Naive B cell (primary cell): ENCODE measurements at regions not wholly inside any gene's neighbourhood (a gene's known extent, or its start where the extent isn't known, plus 50 kb on each side); places are given as distances from the start of the nearest gene placed in this dataset.
"Not testable (repeated sequence)": the region's sequence is repeated elsewhere in the genome, so short reads cannot be mapped to it uniquely, and the experiment has no call there.

Experiments
- ATAC-seq, 2 donors: fragments of 150-1000 bp; cut with Tn5 transposase; 2 replicates each; pipeline ENCODE4 v1.10.0; 2021; ENCODE audit warnings: low read depth in 2 of 2, mild to moderate bottlenecking in 2 of 2, moderate library complexity in 2 of 2
- DNase-seq: peaks from one replicate; pipeline ENCODE4 v3.0.0; 2022
- H3K27ac Mint-ChIP-seq, 6 donors: one replicate each; pipeline ENCODE4 v1.8.0; 2020 to 2022; ENCODE audit warnings: mild to moderate bottlenecking in 6 of 6, mixed read lengths in 6 of 6, moderate library complexity in 5 of 6, inconsistent platforms in 2 of 6
- H3K27me3 Mint-ChIP-seq, 3 donors: one replicate each; pipeline ENCODE4 v1.8.0; 2021 to 2022; ENCODE audit warnings: mixed read lengths in 3 of 3, mild to moderate bottlenecking in 1 of 3
- H3K36me3 Mint-ChIP-seq, 2 donors: one replicate each; pipeline ENCODE4 v1.8.0; 2020 to 2022; ENCODE audit warnings: mixed read lengths in 2 of 2, inconsistent platforms in 1 of 2, mild to moderate bottlenecking in 1 of 2
- H3K4me1 Mint-ChIP-seq, 3 donors: one replicate each; pipeline ENCODE4 v1.8.0; 2020 to 2022; ENCODE audit warnings: mixed read lengths in 3 of 3, inconsistent platforms in 1 of 3, mild to moderate bottlenecking in 1 of 3, moderate library complexity in 1 of 3
- H3K4me3 Mint-ChIP-seq, 8 donors: one replicate each; pipeline ENCODE4 v1.8.0; 2020 to 2022; ENCODE audit warnings: mild to moderate bottlenecking in 8 of 8, mixed read lengths in 8 of 8, moderate library complexity in 8 of 8, inconsistent platforms in 2 of 8
- H3K9me3 Mint-ChIP-seq, 7 donors: one replicate each; pipeline ENCODE4 v1.8.0; 2020 to 2022; ENCODE audit warnings: mixed read lengths in 7 of 7, mild to moderate bottlenecking in 5 of 7, inconsistent platforms in 2 of 7, moderate library complexity in 1 of 7

DNA sequence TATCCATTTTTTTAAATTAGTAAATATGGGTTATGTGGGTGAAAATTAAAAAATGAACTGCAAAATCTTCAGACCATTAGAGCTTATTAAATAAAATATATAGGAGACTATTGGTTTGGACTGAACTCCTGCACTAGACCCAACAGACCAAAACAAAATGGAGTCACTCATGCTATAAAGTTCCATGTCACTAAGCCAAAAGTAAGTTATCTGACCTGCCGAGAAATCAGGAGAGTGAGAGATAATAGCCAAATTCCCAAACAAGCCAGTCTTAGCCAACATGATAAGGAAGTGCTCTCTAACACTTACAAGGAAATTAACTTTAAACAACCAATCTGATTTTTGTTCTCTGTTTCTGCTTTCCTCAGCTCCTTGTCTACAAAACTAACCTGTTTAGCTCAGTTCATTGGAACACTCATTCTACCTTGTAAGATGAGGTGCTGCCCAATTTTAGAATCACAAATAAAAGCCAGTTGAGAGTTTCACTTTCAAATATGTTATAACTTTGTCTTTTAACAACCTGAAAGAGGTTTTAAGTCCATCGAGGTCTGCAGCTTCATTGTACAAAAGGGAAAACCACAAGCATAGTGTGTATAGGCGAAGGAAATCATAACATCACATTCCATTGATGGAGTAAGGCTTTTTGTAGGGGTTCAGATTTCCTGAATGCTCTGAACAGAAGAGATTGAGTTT lies 220.5 kb downstream of the TENT5A start:
- no peak for ATAC-seq
- Mint-ChIP-seq H3K9me3 (peaks cover 0 to 4% (median 1%) of the 10 kb centered on the region in 7 donors), H3K27ac (no peak overlapping the region), H3K36me3 (no peaks in the 10 kb centered on the region), H3K27me3 (no peaks in the 10 kb centered on the region), H3K4me3 (no peak overlapping the region), H3K4me1 (no peaks in the 10 kb centered on the region)
- DNase-seq = no peak

DNA sequence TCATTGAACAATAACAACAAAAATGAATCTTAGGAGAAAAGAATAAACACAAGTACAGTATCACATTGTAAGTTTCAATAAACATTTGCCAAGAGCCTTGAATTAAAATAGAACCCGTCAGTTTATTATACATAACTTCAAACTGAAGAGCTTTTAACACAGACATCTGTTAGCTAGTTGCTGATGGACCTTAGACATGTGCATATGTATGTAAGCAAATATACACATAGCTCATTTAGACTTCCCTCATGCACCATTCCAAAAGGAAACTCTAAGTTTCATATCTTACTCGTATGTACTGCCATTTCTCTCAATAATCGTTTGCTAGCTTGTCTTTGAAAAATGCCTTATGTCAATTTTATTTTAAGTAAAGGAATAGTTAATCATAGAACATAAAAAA lies 235.0 kb downstream of the TENT5A start:
- peaks cover 0 to 4% (median 0%) of the 10 kb centered on the region in 7 donors for H3K9me3 Mint-ChIP-seq
- no peak for DNase-seq
- H3K27me3 Mint-ChIP-seq = no peaks in the 10 kb centered on the region
- H3K4me3 Mint-ChIP-seq = no peak overlapping the region
- no peaks in the 10 kb centered on the region for H3K36me3 Mint-ChIP-seq
- no peak for ATAC-seq
- H3K27ac Mint-ChIP-seq = no peak overlapping the region
- H3K4me1 Mint-ChIP-seq = no peaks in the 10 kb centered on the region

DNA sequence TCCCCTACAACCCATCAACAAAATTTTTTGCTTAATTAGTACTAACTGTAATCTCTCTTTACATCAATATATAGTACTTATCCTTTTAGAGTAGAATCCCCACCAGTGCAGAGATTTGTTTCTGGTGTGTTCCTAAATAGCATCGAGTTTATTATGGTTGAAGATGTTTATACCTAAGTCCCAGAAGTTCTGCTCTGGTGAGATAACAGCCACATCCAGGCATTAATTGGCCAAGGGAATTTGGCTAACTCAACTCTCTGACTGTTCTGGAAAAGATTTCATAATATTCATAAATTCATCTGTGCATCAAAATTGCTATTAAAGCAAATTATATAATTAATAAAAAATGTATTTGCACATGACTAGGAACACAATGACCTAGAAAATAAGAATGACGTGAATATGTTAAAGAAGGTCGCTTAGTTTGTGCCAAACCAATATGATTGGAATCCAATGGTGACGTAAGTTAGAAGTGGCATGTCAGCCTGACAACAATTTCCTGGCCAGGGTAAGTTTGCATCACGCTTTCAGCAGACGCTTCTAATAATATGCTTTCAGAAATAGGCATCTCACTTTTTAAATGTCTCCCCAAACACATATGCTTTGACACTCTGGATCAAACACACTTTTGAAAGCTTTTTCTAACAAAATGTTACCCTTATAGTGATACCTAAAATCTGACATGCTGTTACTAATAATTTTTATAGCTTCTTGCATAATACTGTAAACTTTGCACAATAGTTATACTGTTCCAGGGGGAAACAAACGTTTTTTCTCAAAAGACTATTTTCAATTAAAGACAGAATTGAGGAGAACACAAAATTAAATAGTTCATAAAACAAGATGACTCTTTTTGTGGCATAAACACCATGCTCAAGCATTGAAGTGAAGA lies 236.7 kb downstream of the TENT5A start:
- no peaks in the 10 kb centered on the region for H3K4me1 Mint-ChIP-seq
- DNase-seq (no peak), ATAC-seq (no peak)
- no peak overlapping the region for H3K4me3 Mint-ChIP-seq
- H3K27me3 Mint-ChIP-seq = no peaks in the 10 kb centered on the region
- no peak overlapping the region for H3K27ac Mint-ChIP-seq
- H3K9me3 Mint-ChIP-seq = peaks cover 0 to 4% (median 0%) of the 10 kb centered on the region in 7 donors
- no peaks in the 10 kb centered on the region for H3K36me3 Mint-ChIP-seq

DNA sequence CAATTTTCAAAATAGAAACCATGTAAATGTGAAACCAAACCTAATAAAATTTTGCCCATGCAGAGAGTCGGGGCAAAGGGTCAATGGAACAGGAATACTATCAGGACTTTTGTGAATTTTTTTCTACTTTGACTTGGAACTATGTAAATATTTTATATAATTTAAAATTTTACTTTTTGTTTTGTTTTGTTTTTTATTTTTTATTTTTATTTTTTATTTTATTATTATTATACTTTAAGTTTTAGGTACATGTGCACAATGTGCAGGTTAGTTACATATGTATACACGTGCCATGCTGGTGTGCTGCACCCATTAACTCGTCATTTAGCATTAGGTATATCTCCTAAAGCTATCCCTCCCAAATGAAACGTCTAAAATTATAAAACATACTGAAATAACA lies 238.3 kb downstream of the TENT5A start:
- H3K9me3 Mint-ChIP-seq, H3K27ac Mint-ChIP-seq, DNase-seq, ATAC-seq, H3K36me3 Mint-ChIP-seq, H3K4me3 Mint-ChIP-seq, H3K27me3 Mint-ChIP-seq, H3K4me1 Mint-ChIP-seq: not testable (repeated sequence)

DNA sequence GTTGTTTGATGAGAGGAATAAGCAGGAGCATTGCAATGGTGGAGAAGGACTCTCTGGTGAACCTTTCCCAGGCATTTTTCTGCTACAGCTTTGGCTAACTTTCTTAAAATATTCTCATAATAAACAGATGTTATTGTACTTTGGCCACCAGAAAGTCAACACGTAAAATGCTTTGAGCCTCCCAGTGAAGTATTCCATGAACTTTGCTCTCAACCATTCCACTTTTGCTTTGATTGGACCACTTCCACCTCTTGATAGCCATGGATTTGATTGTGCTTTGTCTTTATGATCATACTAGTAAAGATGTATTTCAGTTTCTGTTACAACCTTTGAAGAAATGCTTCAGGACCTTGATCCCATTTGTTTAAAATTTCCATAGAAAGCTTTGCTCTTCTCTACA lies 241.1 kb downstream of the TENT5A start:
- Mint-ChIP-seq H3K9me3 (peaks cover 0 to 12% (median 1%) of the 10 kb centered on the region in 7 donors), H3K4me1 (no peaks in the 10 kb centered on the region), H3K36me3 (no peaks in the 10 kb centered on the region), H3K27me3 (no peaks in the 10 kb centered on the region), H3K4me3 (no peak overlapping the region), H3K27ac (no peak overlapping the region)
- no peak for DNase-seq
- no peak for ATAC-seq

DNA sequence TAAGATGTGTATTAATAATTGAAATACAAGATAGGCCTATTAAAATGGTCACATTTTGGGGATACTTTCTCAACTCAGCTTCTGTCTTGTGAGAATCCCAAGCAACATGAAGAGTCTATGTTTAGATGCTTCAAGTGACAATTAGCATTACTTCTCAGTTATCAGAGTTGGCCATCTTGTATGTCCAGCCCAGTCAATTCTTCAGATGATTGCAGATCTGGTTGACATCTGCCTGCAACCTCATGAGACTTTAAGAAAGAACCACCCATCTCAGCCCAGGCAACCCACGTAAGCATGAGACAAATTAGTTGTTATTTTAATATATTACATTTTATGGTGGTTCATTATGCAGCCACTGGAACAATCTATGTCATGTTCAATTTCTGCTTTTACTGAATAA lies 256.5 kb downstream of the TENT5A start:
- Mint-ChIP-seq H3K4me3 (no peak overlapping the region), H3K36me3 (peaks cover 0 to 7% of the 10 kb centered on the region in 2 donors), H3K4me1 (no peaks in the 10 kb centered on the region), H3K27me3 (no peaks in the 10 kb centered on the region), H3K9me3 (peaks cover 7 to 24% (median 9%) of the 10 kb centered on the region in 7 donors), H3K27ac (no peak overlapping the region)
- no peak for ATAC-seq
- no peak for DNase-seq

DNA sequence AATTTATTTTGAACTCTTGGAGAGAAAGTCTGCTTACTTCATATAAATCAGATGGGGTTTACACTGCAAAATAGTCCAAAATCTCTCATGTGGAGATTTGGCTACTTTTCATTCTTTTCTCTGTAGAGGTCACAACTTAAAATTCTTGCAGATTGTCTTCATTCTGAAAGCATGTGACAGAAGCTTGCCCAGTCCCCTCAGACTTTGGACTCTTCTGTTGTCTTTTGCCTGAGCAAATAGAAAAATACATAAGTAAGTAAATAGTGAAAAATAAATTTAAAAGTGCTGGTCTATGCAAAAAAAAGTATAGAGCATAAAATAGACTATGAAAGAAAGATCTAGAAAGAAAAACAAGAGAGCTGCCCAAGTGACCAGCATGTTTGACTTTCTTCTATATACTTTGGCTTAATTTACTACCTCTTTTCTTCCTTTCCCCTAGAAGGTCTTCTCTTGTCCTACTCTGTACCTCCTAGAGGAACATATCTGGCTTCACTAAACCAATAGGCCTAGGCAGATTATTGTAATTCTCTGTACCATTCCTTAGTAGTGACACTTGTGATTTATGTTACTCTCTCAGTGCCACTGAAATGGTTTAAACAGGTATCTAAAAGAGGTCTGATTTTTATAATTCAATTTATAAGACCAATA lies 260.9 kb downstream of the TENT5A start:
- Mint-ChIP-seq H3K9me3 (peaks cover 0 to 3% (median 0%) of the 10 kb centered on the region in 7 donors), H3K27me3 (no peaks in the 10 kb centered on the region), H3K4me1 (no peaks in the 10 kb centered on the region), H3K36me3 (no peaks in the 10 kb centered on the region), H3K4me3 (no peak overlapping the region), H3K27ac (no peak overlapping the region)
- ATAC-seq (no peak), DNase-seq (no peak)

DNA sequence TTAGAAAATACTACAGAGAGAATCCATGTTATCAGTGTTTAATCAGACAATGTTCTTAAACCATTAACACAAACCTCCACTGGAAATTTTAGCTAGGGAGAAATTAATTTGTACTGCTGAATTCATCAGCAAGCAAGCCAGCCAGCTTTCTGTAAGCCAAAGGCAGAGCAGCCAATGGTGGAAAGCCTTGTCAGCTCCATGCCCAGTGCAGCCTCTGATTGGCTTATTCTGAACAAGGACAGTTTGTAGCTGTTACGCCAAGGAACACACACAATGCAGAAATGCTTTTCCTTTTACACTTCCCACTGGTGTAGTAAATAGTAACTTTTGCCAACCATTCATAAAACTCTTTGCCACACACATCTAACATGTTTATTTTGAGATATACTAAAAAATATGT lies 265.0 kb downstream of the TENT5A start:
- Mint-ChIP-seq H3K36me3 (no peaks in the 10 kb centered on the region), H3K4me1 (no peaks in the 10 kb centered on the region), H3K4me3 (no peak overlapping the region), H3K27ac (no peak overlapping the region), H3K9me3 (peaks cover 0 to 1% (median 0%) of the 10 kb centered on the region in 7 donors), H3K27me3 (no peaks in the 10 kb centered on the region)
- DNase-seq (no peak), ATAC-seq (no peak)

DNA sequence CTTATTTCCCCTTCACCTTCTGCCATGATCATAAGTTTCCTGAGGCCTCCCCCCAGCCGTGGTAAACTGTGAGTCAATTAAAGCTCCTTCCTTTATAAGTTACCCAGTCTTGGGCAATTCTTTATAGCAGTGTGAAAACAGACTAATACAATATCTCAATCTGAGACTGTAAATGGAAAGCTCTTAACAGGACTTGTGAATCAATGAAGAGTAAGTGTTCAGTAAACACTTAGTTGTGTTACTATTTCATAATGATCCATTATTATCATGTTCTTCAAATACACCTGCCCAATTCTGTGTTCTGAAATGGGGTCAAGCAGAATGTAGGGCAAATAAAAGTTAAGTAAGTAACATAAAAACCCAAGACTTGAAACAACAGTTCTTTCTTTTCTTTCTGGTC lies 266.2 kb downstream of the TENT5A start:
- H3K4me3 Mint-ChIP-seq = no peak overlapping the region
- no peak for DNase-seq
- no peaks in the 10 kb centered on the region for H3K36me3 Mint-ChIP-seq
- no peak for ATAC-seq
- H3K4me1 Mint-ChIP-seq = no peaks in the 10 kb centered on the region
- H3K9me3 Mint-ChIP-seq = peaks cover 0 to 1% (median 0%) of the 10 kb centered on the region in 7 donors
- H3K27me3 Mint-ChIP-seq = no peaks in the 10 kb centered on the region
- H3K27ac Mint-ChIP-seq = peak overlapping the region in 1 of 6 donors; percentile 70

DNA sequence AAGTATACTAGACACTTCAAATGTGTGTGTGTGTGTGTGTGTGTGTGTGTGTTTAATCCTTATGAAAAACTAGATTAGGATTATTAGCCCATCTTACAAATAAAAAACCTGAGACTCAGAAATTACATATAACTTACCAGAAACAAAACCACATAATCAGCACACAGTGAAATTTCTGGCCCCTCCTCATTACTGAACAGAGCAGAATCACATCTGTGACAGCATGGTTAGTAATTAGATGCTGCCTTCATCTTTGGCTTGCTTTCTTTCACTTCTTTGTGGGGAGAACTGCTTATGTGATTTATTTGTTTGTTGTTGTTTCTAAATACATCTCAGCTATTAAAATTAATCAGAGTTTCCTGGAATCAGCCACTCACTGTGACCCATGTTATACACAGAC lies 267.1 kb downstream of the TENT5A start:
- H3K27me3 Mint-ChIP-seq = no peaks in the 10 kb centered on the region
- H3K27ac Mint-ChIP-seq = no peak overlapping the region
- H3K4me1 Mint-ChIP-seq = no peaks in the 10 kb centered on the region
- no peak overlapping the region for H3K4me3 Mint-ChIP-seq
- ATAC-seq (no peak), DNase-seq (no peak)
- H3K9me3 Mint-ChIP-seq = peaks cover 0 to 1% (median 0%) of the 10 kb centered on the region in 7 donors
- no peaks in the 10 kb centered on the region for H3K36me3 Mint-ChIP-seq

DNA sequence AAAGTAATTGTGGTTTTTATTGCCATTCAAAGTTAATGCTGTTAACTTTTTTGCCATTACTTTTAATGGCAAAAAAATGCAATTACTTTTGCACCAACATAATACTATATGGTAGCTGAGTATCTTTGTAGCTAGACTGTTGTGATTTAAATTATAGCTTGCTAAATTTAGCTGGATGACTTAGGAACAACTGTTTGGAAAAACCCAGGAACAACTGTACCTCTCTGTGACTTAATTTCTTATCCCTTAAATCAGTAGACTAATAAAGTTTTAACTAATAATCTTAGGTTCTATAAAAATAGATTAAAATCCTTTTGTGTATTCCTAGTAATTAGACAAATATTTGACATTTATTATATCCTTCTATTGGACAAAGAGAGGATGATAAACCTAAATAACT lies 268.2 kb downstream of the TENT5A start:
- ATAC-seq (no peak), DNase-seq (no peak)
- H3K4me3 Mint-ChIP-seq = no peak overlapping the region
- H3K9me3 Mint-ChIP-seq = peaks cover 0 to 1% (median 0%) of the 10 kb centered on the region in 7 donors
- H3K4me1 Mint-ChIP-seq = no peaks in the 10 kb centered on the region
- H3K36me3 Mint-ChIP-seq = no peaks in the 10 kb centered on the region
- no peaks in the 10 kb centered on the region for H3K27me3 Mint-ChIP-seq
- no peak overlapping the region for H3K27ac Mint-ChIP-seq

DNA sequence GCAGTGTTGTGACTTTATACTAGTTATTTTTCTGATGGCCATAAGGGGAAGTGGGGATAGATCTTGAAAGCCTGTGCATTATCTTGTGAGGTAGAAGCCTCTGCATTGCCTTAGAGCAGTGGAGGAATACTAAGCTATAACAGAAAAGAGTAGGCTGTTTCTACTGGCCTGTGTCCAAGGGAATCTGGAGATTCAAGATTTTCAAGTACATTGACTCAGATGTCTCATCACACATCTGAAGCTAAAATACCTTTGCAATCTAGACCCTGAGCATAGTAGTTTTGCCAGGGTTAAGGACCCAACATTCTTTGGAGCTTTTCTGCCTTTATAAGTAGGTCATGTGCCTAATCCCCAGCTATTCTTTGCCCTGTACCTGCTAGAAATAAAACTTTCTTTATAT lies 272.3 kb downstream of the TENT5A start:
- Mint-ChIP-seq H3K9me3 (peaks cover 0 to 4% (median 0%) of the 10 kb centered on the region in 7 donors), H3K4me3 (no peak overlapping the region), H3K27me3 (no peaks in the 10 kb centered on the region), H3K4me1 (no peaks in the 10 kb centered on the region), H3K27ac (no peak overlapping the region), H3K36me3 (no peaks in the 10 kb centered on the region)
- ATAC-seq (no peak), DNase-seq (no peak)

DNA sequence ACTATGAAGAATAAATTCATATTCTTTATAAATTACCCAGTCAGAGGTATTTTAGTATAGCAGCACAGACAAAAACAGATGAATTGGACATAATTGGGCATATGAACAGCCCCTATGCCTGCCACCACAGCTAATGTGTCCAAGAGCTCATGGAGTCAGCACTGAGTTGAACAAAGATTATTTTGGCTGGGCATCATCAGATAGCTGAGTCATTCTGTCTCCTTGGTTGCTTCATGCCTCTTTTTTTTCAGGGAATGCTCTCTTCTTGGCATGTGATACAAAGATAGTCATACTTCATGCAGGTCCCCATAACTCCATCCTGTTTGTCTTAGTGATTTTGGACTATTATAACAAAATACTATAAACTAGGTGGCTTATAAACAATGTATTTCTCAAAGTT lies 275.6 kb downstream of the TENT5A start:
- Mint-ChIP-seq H3K27me3 (no peaks in the 10 kb centered on the region), H3K9me3 (peaks cover 0 to 4% (median 1%) of the 10 kb centered on the region in 7 donors), H3K36me3 (no peaks in the 10 kb centered on the region), H3K4me1 (no peaks in the 10 kb centered on the region), H3K27ac (no peak overlapping the region), H3K4me3 (no peak overlapping the region)
- no peak for ATAC-seq
- no peak for DNase-seq

DNA sequence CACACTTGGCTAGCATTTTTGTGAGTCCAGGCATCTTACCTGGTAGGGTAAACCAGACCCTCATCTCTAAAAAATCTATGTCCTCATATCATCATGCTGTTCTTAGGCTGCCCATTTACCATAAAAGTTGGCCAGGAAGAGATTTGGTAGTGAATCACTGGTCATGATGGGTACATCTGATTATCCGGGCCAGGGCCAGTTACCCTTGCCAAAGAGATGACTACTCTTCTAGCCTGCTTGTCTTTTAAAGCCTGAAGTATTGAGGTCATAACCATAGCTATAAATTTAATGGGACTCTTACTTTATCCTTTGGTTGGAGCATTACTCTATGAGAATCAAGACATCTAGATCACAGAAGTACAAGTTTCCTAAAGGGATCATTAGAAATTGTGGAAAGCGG lies 276.8 kb downstream of the TENT5A start:
- ATAC-seq (no peak), DNase-seq (no peak)
- Mint-ChIP-seq H3K9me3 (peaks cover 0 to 5% (median 1%) of the 10 kb centered on the region in 7 donors), H3K27me3 (no peaks in the 10 kb centered on the region), H3K27ac (no peak overlapping the region), H3K4me1 (no peaks in the 10 kb centered on the region), H3K4me3 (no peak overlapping the region), H3K36me3 (no peaks in the 10 kb centered on the region)
